HUES6 (cell line): ENCODE measurements at regions not wholly inside any gene's neighbourhood (a gene's known extent, or its start where the extent isn't known, plus 50 kb on each side); places are given as distances from the start of the nearest gene placed in this dataset.

Experiments used
- H3K27ac ChIP-seq: 2 replicates; pipeline ENCODE4 v1.7.0; 2013; ENCODE audit warnings: low read depth, mild to moderate bottlenecking, low read length, inconsistent platforms
- H3K27me3 ChIP-seq: 2 replicates; pipeline ENCODE4 v1.6.1; 2013; ENCODE audit warnings: low read length; ENCODE audit not compliant: control insufficient read depth, insufficient read depth
- H3K36me3 ChIP-seq: 2 replicates; pipeline ENCODE4 v1.6.1; 2013; ENCODE audit warnings: low read length; ENCODE audit not compliant: control insufficient read depth, insufficient read depth
- H3K4me1 ChIP-seq: 2 replicates; pipeline ENCODE4 v1.6.1; 2013; ENCODE audit warnings: low read length; ENCODE audit not compliant: control insufficient read depth, insufficient read depth
- H3K4me3 ChIP-seq: 2 replicates; pipeline ENCODE4 v1.5.1; 2013; ENCODE audit warnings: low read depth, low read length
- H3K9ac ChIP-seq: one replicate; pipeline ENCODE4 v1.6.1; 2013; ENCODE audit warnings: mild to moderate bottlenecking, low read length
- H3K9me3 ChIP-seq: 2 replicates; pipeline ENCODE4 v1.6.1; 2013; ENCODE audit warnings: low read depth, low read length; ENCODE audit not compliant: control insufficient read depth, insufficient read depth

DNA sequence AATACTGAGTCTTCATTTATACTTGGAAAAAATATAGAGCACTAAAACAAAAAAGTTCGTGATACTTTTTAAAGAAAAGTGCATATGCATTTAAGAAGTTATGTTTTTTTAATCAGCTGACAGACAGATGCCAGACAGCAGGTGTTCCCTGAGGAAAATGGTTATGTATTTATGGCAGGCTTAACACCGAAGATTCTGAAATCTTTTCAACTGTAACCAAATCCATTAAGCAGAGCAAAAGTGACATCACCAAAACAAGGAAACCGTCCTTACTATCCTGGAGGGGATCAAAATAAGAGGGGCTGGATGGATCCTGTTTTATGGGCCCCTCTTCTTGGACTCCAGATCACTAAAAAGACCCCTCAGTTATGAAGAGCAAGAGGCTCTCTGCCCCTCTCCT, 404.9 kb upstream of the ADAMTS16 start:
- Histone ChIP-seq H3K27me3 (no peaks in the 10 kb centered on the region), H3K36me3 (no peaks in the 10 kb centered on the region), H3K9ac (no peak overlapping the region), H3K27ac (no peak overlapping the region), H3K4me1 (no peaks in the 10 kb centered on the region), H3K4me3 (no peak overlapping the region), H3K9me3 (no peaks in the 10 kb centered on the region)

- H3K36me3 ChIP-seq: no peaks in the 10 kb centered on the region
- H3K27ac ChIP-seq: no peak overlapping the region
- H3K4me3 ChIP-seq: no peak overlapping the region
- no peaks in the 10 kb centered on the region for H3K9me3 ChIP-seq
- H3K27me3 ChIP-seq: no peaks in the 10 kb centered on the region
- no peaks in the 10 kb centered on the region for H3K4me1 ChIP-seq
- H3K9ac ChIP-seq: no peak overlapping the region
Observed at GRCh38 chr5:4737868-4738267, 402.3 kb upstream of the ADAMTS16 start.

DNA sequence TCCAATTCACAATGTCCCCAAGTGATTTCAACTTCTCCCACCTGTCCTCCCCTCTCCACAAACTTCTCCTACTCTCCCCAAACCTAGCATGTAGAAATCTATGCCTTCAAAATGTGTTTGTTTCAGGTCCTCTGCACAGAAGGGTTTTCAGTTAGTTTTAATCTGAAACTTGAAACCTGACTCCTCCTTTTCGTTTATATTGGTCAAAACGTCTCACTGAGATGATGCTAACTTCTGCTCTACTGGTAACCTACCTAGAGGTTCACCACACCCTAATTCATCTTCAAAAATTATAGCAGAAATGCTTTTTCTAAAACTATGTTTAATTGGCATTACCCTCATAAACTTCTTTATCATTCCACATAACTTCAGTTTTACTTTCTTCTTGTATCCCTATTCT, 401.8 kb upstream of the ADAMTS16 start:
- Histone ChIP-seq H3K9me3 (no peaks in the 10 kb centered on the region), H3K27ac (no peak overlapping the region), H3K4me1 (no peaks in the 10 kb centered on the region), H3K9ac (no peak overlapping the region), H3K36me3 (no peaks in the 10 kb centered on the region), H3K4me3 (no peak overlapping the region), H3K27me3 (no peaks in the 10 kb centered on the region)

GRCh38 chr5:4740156-4740555, 400.0 kb upstream of the ADAMTS16 start:
- no peaks in the 10 kb centered on the region for H3K36me3 ChIP-seq
- no peaks in the 10 kb centered on the region for H3K27me3 ChIP-seq
- H3K4me3 ChIP-seq: no peak overlapping the region
- no peak overlapping the region for H3K27ac ChIP-seq
- H3K9ac ChIP-seq: no peak overlapping the region
- no peaks in the 10 kb centered on the region for H3K4me1 ChIP-seq
- no peaks in the 10 kb centered on the region for H3K9me3 ChIP-seq

DNA sequence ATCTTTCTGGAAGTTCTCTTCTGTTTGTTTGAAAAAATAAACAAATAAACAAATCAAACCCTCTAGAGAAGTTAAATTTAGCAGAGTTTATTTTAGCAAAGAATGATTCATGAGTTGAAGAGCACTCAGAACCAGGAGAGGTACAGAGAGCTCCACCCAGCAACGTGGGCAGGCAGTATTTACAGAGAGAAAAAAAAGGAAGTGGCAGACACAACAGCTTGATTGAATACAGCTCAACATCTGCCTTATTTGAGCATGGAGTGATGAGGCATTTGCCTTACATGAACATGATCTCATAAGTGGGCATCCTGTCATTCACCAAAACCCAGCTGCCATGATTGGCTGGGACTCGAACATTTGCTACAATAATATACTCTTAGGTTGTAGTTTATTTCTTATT, 381.6 kb upstream of the ADAMTS16 start:
- Histone ChIP-seq H3K4me1 (no peaks in the 10 kb centered on the region), H3K9ac (no peak overlapping the region), H3K4me3 (no peak overlapping the region), H3K27me3 (no peaks in the 10 kb centered on the region), H3K9me3 (no peaks in the 10 kb centered on the region), H3K36me3 (no peaks in the 10 kb centered on the region), H3K27ac (no peak overlapping the region)

- Histone ChIP-seq H3K27me3 (no peaks in the 10 kb centered on the region), H3K4me1 (no peaks in the 10 kb centered on the region), H3K4me3 (no peak overlapping the region), H3K27ac (no peak overlapping the region), H3K9ac (no peak overlapping the region), H3K36me3 (no peaks in the 10 kb centered on the region), H3K9me3 (no peaks in the 10 kb centered on the region)
Observed at GRCh38 chr5:4758996-4759395, 381.1 kb upstream of the ADAMTS16 start.

- no peaks in the 10 kb centered on the region for H3K27me3 ChIP-seq
- no peak overlapping the region for H3K9ac ChIP-seq
- H3K36me3 ChIP-seq: no peaks in the 10 kb centered on the region
- no peaks in the 10 kb centered on the region for H3K9me3 ChIP-seq
- H3K4me3 ChIP-seq: no peak overlapping the region
- H3K4me1 ChIP-seq: no peaks in the 10 kb centered on the region
- no peak overlapping the region for H3K27ac ChIP-seq
Observed at GRCh38 chr5:4762316-4762715, 377.8 kb upstream of the ADAMTS16 start.

- Histone ChIP-seq H3K27me3 (no peaks in the 10 kb centered on the region), H3K9ac (no peak overlapping the region), H3K9me3 (no peaks in the 10 kb centered on the region), H3K36me3 (no peaks in the 10 kb centered on the region), H3K4me3 (no peak overlapping the region), H3K27ac (no peak overlapping the region), H3K4me1 (no peaks in the 10 kb centered on the region)
Observed at GRCh38 chr5:4765411-4765810, 374.7 kb upstream of the ADAMTS16 start.

GRCh38 chr5:4766101-4766500, 374.0 kb upstream of the ADAMTS16 start:
- Histone ChIP-seq H3K4me1 (no peaks in the 10 kb centered on the region), H3K9ac (no peak overlapping the region), H3K27me3 (no peaks in the 10 kb centered on the region), H3K9me3 (peaks cover 3% of the 10 kb centered on the region; the same call in 1 of the 2 replicates), H3K36me3 (no peaks in the 10 kb centered on the region), H3K27ac (no peak overlapping the region), H3K4me3 (no peak overlapping the region)

DNA sequence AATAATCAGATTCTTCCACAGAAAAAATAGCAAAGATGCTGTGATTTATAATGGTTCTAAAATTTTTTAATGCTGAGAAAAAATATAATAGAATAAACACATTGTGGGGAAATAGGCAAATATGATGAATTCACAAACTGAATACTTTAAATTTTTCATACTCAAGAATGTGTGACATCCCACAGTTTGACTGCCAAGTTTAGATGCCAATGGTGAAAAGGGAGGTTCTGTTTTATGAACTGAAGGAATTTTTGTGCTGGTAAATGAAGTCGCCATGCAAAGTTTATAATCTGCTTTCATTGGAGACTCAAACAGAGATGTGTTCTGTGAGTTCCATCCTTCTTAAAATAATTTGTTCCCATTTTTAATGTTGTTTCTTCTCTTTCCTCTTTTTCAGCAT, 367.5 kb upstream of the ADAMTS16 start:
- Histone ChIP-seq H3K4me3 (no peak overlapping the region), H3K9ac (no peak overlapping the region), H3K4me1 (no peaks in the 10 kb centered on the region), H3K36me3 (no peaks in the 10 kb centered on the region), H3K9me3 (peaks cover 3% of the 10 kb centered on the region; the same call in 1 of the 2 replicates), H3K27ac (no peak overlapping the region), H3K27me3 (no peaks in the 10 kb centered on the region)

DNA sequence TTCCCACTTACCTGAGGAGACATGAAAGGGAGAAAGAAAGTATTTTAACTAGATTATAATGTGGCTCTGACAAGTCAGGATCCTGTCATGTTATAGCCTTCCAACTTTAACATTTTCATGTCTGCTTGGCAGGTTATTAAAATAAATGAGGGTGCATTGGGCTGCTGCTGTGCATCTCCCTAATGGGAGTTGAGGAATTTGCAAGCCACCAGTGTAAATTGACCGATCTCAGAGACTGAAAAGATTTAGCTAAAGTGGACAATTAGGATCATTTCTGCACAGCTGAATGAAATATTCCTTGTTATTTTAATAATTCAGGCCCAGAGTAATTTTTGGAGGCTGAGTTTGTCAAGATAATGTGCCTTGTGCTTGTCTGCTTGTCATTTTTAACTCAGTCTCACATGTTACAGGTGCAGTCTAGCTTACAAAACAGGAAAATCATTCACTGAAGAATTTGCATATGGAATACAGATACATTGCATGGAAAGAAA, 366.3 kb upstream of the ADAMTS16 start:
- Histone ChIP-seq H3K9ac (no peak overlapping the region), H3K36me3 (no peaks in the 10 kb centered on the region), H3K9me3 (peaks cover 3% of the 10 kb centered on the region; the same call in 1 of the 2 replicates), H3K4me3 (no peak overlapping the region), H3K27ac (no peak overlapping the region), H3K27me3 (no peaks in the 10 kb centered on the region), H3K4me1 (no peaks in the 10 kb centered on the region)

GRCh38 chr5:4777435-4777834, 362.7 kb upstream of the ADAMTS16 start:
- H3K9ac ChIP-seq: no peak overlapping the region
- H3K36me3 ChIP-seq: no peaks in the 10 kb centered on the region
- H3K27me3 ChIP-seq: no peaks in the 10 kb centered on the region
- H3K27ac ChIP-seq: no peak overlapping the region
- H3K4me1 ChIP-seq: no peaks in the 10 kb centered on the region
- H3K4me3 ChIP-seq: no peak overlapping the region
- H3K9me3 ChIP-seq: no peaks in the 10 kb centered on the region
